Psoas muscle (tissue), 7 donors: ENCODE measurements at regions not wholly inside any gene's neighbourhood (a gene's known extent, or its start where the extent isn't known, plus 50 kb on each side); places are given as distances from the start of the nearest gene placed in this dataset.

Experiments
- ATAC-seq, 4 donors: fragments of 200-7000 bp; cut with Tn5 transposase; one replicate each; pipeline ENCODE4 v1.9.1; 2020; ENCODE audit warnings: moderate library complexity in 3 of 4, mild to moderate bottlenecking in 2 of 4
- DNase-seq, 2 donors: peaks; one replicate each; pipeline ENCODE4 v3.0.0-alpha.2; 2020
- H3K27ac ChIP-seq: fragments of 200-600 bp; one replicate; pipeline ENCODE4 v1.8.0; 2022
- H3K27me3 ChIP-seq, 3 donors: fragments of 200-600 bp in 1 of 3; one replicate each; pipeline versions ENCODE4 v1.6.1 to v1.8.0; 2013 to 2022; ENCODE audit warnings: low read length in 2 of 3, mild to moderate bottlenecking in 2 of 3, moderate library complexity in 1 of 3; ENCODE audit not compliant: insufficient read depth in 3 of 3
- H3K36me3 ChIP-seq, 2 donors: fragments of 200-600 bp in 1 of 2; one replicate each; pipeline versions ENCODE4 v1.6.1 to v1.8.0; 2013 to 2022; ENCODE audit warnings: low read depth in 1 of 2, mild to moderate bottlenecking in 1 of 2, moderate library complexity in 1 of 2; ENCODE audit not compliant: insufficient read depth in 1 of 2
- H3K4me1 ChIP-seq: fragments of 200-600 bp; one replicate; pipeline ENCODE4 v1.8.0; 2022
- H3K4me3 ChIP-seq: fragments of 200-600 bp; one replicate; pipeline ENCODE4 v1.8.0; 2022; ENCODE audit warnings: mild to moderate bottlenecking
- H3K9me3 ChIP-seq: fragments of 200-600 bp; one replicate; pipeline ENCODE4 v1.8.0; 2022
- CTCF ChIP-seq: fragments of 200-600 bp; IDR thresholded peaks from one replicate; pipeline ENCODE4 v1.8.0; 2022; ENCODE audit warnings: antibody characterized with exemption
- WGBS, 3 donors: extraction: QIAGEN DNeasy Blood & Tissue Kit; methylation state at CpG; one replicate each; pipeline versions ENCODE4 v1.1.6 to v1.1.7; 2013; 5-methylcytosine and 5-hydroxymethylcytosine counted together
- intact Hi-C, 2 donors: fragments of 100-400 bp; cut with DNase I; formaldehyde crosslinking; loops; one replicate each; pipeline versions ENCODE4 v1.11.0 to v1.14.2; 2022
- donor health status: healthy with polysubstance abuse.
- donor health status: DM: no; HTN: no; CAD: no; lungs with moderate emphysema.
- donor health status: Bipolar disorder and iron deficiency.
- donor health status: healthy.
- donor health status: DM: yes; HTN: yes; CAD: no.
- donor health status: DM: no; HTN: no; CAD: no.
- donor health status: DM: yes; HTN: yes; CAD: no.

GRCh38 chr5:163366757-163367156 lies 70.6 kb upstream of the CCNG1 start:
- H3K9me3 ChIP-seq = no peaks in the 10 kb centered on the region
- H3K27ac ChIP-seq = no peak overlapping the region
- DNase-seq (no peak), ATAC-seq (no peak)
- H3K27me3 ChIP-seq = no peaks in the 10 kb centered on the region
- intact Hi-C loops = no loop called here
- no peak for TF ChIP-seq CTCF
- H3K4me1 ChIP-seq = no peaks in the 10 kb centered on the region
- H3K36me3 ChIP-seq = no peaks in the 10 kb centered on the region
- no peak overlapping the region for H3K4me3 ChIP-seq

GRCh38 chr5:163369776-163370385 lies 67.5 kb upstream of the CCNG1 start:
- DNase-seq = no peak
- no peak overlapping the region for H3K4me3 ChIP-seq
- no peaks in the 10 kb centered on the region for H3K4me1 ChIP-seq
- intact Hi-C loops = no loop called here
- H3K27ac ChIP-seq = no peak overlapping the region
- WGBS, 3 donors = 76 to 90% (median 78%) methylated on average over 1 of the region's 1 CpG
- TF ChIP-seq CTCF = no peak
- no peaks in the 10 kb centered on the region for H3K27me3 ChIP-seq
- ATAC-seq = no peak
- H3K36me3 ChIP-seq = no peaks in the 10 kb centered on the region
- no peaks in the 10 kb centered on the region for H3K9me3 ChIP-seq

- Histone ChIP-seq H3K27me3 (no peaks in the 10 kb centered on the region), H3K9me3 (no peaks in the 10 kb centered on the region), H3K4me3 (no peak overlapping the region), H3K27ac (no peak overlapping the region), H3K36me3 (no peaks in the 10 kb centered on the region), H3K4me1 (no peaks in the 10 kb centered on the region)
- no peak for ATAC-seq
- intact Hi-C loops = no loop called here
- DNase-seq = no peak
- no peak for TF ChIP-seq CTCF
- WGBS, 3 donors = 73 to 82% (median 77%) methylated on average over 2 of the region's 2 CpGs
These were observed 63.8 kb upstream of the CCNG1 start for GRCh38 chr5:163373436-163374084.

GRCh38 chr5:163377982-163378381 lies 59.4 kb upstream of the CCNG1 start:
- ATAC-seq (no peak), DNase-seq (no peak)
- no peak overlapping the region for H3K27ac ChIP-seq
- H3K9me3 ChIP-seq = no peaks in the 10 kb centered on the region
- no peaks in the 10 kb centered on the region for H3K4me1 ChIP-seq
- H3K27me3 ChIP-seq = peaks cover 0 to 2% (median 0%) of the 10 kb centered on the region in 3 donors
- H3K36me3 ChIP-seq = no peaks in the 10 kb centered on the region
- whole genome bisulfite sequencing, 3 donors = 61 to 67% (median 65%) methylated on average over 6 of the region's 6 CpGs
- intact Hi-C loops = no loop called here
- no peak overlapping the region for H3K4me3 ChIP-seq
- TF ChIP-seq CTCF = no peak
